ENCODE measurements at regions not wholly inside any gene's neighbourhood (a gene's known extent, or its start where the extent isn't known, plus 50 kb on each side); places are given as distances from the start of the nearest gene placed in this dataset.

- TF ChIP-seq EZH2 (IDR thresholded peaks at IDR 0.05; ENCODE audit: insufficient read depth, poor library complexity, severe bottlenecking): no peak
- TF ChIP-seq EZH2phosphoT487 (IDR thresholded peaks at IDR 0.05; ENCODE audit: insufficient read depth, low read depth): no peak
These were observed 513.4 kb upstream of the MEF2C start for GRCh38 chr5:89396278-89396954.
